ENCODE measurements at regions not wholly inside any gene's neighbourhood (a gene's known extent, or its start where the extent isn't known, plus 50 kb on each side); places are given as distances from the start of the nearest gene placed in this dataset.
"Not testable (repeated sequence)": the region's sequence is repeated elsewhere in the genome, so short reads cannot be mapped to it uniquely, and the experiment has no call there.

DNA sequence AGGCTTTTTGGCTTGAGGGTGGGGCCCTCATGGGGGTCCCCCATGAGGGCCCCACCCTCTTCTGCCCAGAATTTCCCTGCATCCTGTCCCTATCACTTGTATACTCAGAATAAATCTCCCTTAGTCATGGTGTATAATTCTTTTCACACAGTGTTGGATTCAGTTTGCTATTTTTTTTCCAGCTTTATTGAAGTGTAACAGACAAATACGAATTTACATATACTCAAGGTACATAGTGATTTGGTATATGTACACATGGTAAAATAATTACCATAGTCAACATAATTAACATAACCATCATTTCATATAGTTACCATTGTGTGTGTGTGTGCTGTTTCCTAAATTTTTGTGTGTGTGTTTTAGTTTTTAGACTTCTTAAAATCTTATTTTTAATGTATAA lies 289.4 kb downstream of the CNTNAP3B start:
- H3K4me3 ChIP-seq (ENCODE audit: control insufficient read depth in 1 of 7, extremely low read depth in 1 of 7, insufficient read depth in 4 of 7, low read depth in 2 of 7, low read length in 6 of 7); POLR2A ChIA-PET; H3K4me1 ChIP-seq (ENCODE audit: control extremely low read depth in 1 of 4, control insufficient read depth in 4 of 4, insufficient read depth in 4 of 4, low read length in 3 of 4); H3K36me3 ChIP-seq (ENCODE audit: control insufficient read depth in 4 of 4, insufficient read depth in 4 of 4, low read length in 3 of 4); CTCF ChIA-PET; H3K9me3 ChIP-seq (ENCODE audit: control extremely low read depth in 1 of 5, control insufficient read depth in 4 of 5, insufficient read depth in 2 of 5, low read depth in 1 of 5, low read length in 4 of 5); DNase-seq; H3K27ac ChIP-seq (ENCODE audit: insufficient read depth in 1 of 2, low read depth in 1 of 2, low read length in 2 of 2, poor library complexity in 1 of 2, severe bottlenecking in 2 of 2); H3K27me3 ChIP-seq (replicated peaks in 2 of 5; ENCODE audit: control insufficient read depth in 4 of 5, insufficient read depth in 5 of 5, low read length in 4 of 5): not testable (repeated sequence)
- WGBS (ENCODE audit: insufficient coverage), result no CpG with 5 or more reads among the region's 1 CpG

GRCh38 chr9:41838953-41839352 lies 290.3 kb downstream of the CNTNAP3B start:
- H3K27ac ChIP-seq (ENCODE audit: insufficient read depth in 1 of 2, low read depth in 1 of 2, low read length in 2 of 2, poor library complexity in 1 of 2, severe bottlenecking in 2 of 2); CTCF ChIA-PET; H3K4me3 ChIP-seq (ENCODE audit: control insufficient read depth in 1 of 7, extremely low read depth in 1 of 7, insufficient read depth in 4 of 7, low read depth in 2 of 7, low read length in 6 of 7); POLR2A ChIA-PET; DNase-seq; H3K36me3 ChIP-seq (ENCODE audit: control insufficient read depth in 4 of 4, insufficient read depth in 4 of 4, low read length in 3 of 4); H3K9me3 ChIP-seq (ENCODE audit: control extremely low read depth in 1 of 5, control insufficient read depth in 4 of 5, insufficient read depth in 2 of 5, low read depth in 1 of 5, low read length in 4 of 5); H3K27me3 ChIP-seq (replicated peaks in 2 of 5; ENCODE audit: control insufficient read depth in 4 of 5, insufficient read depth in 5 of 5, low read length in 4 of 5); H3K4me1 ChIP-seq (ENCODE audit: control extremely low read depth in 1 of 4, control insufficient read depth in 4 of 4, insufficient read depth in 4 of 4, low read length in 3 of 4): not testable (repeated sequence)
- WGBS (ENCODE audit: insufficient coverage), result no CpG with 5 or more reads among the region's 4 CpGs

- H3K9me3 ChIP-seq (ENCODE audit: control extremely low read depth in 1 of 5, control insufficient read depth in 4 of 5, insufficient read depth in 2 of 5, low read depth in 1 of 5, low read length in 4 of 5); H3K27ac ChIP-seq (ENCODE audit: insufficient read depth in 1 of 2, low read depth in 1 of 2, low read length in 2 of 2, poor library complexity in 1 of 2, severe bottlenecking in 2 of 2); CTCF ChIA-PET; H3K27me3 ChIP-seq (replicated peaks in 2 of 5; ENCODE audit: control insufficient read depth in 4 of 5, insufficient read depth in 5 of 5, low read length in 4 of 5); DNase-seq; H3K36me3 ChIP-seq (ENCODE audit: control insufficient read depth in 4 of 4, insufficient read depth in 4 of 4, low read length in 3 of 4); H3K4me1 ChIP-seq (ENCODE audit: control extremely low read depth in 1 of 4, control insufficient read depth in 4 of 4, insufficient read depth in 4 of 4, low read length in 3 of 4); H3K4me3 ChIP-seq (ENCODE audit: control insufficient read depth in 1 of 7, extremely low read depth in 1 of 7, insufficient read depth in 4 of 7, low read depth in 2 of 7, low read length in 6 of 7); POLR2A ChIA-PET: not testable (repeated sequence)
- no CpG with 5 or more reads among the region's 1 CpG for WGBS (ENCODE audit: insufficient coverage)
Observed at GRCh38 chr9:41838562-41838851, 290.7 kb downstream of the CNTNAP3B start.

- H3K36me3 ChIP-seq (ENCODE audit: control insufficient read depth in 4 of 4, insufficient read depth in 4 of 4, low read length in 3 of 4); H3K9me3 ChIP-seq (ENCODE audit: control extremely low read depth in 1 of 5, control insufficient read depth in 4 of 5, insufficient read depth in 2 of 5, low read depth in 1 of 5, low read length in 4 of 5); H3K27ac ChIP-seq (ENCODE audit: insufficient read depth in 1 of 2, low read depth in 1 of 2, low read length in 2 of 2, poor library complexity in 1 of 2, severe bottlenecking in 2 of 2); POLR2A ChIA-PET; H3K4me1 ChIP-seq (ENCODE audit: control extremely low read depth in 1 of 4, control insufficient read depth in 4 of 4, insufficient read depth in 4 of 4, low read length in 3 of 4); CTCF ChIA-PET; H3K27me3 ChIP-seq (replicated peaks in 2 of 5; ENCODE audit: control insufficient read depth in 4 of 5, insufficient read depth in 5 of 5, low read length in 4 of 5); DNase-seq; H3K4me3 ChIP-seq (ENCODE audit: control insufficient read depth in 1 of 7, extremely low read depth in 1 of 7, insufficient read depth in 4 of 7, low read depth in 2 of 7, low read length in 6 of 7): not testable (repeated sequence)
- whole genome bisulfite sequencing (ENCODE audit: insufficient coverage), result no CpG with 5 or more reads among the region's 3 CpGs
Observed at GRCh38 chr9:41837684-41838561, 291.3 kb downstream of the CNTNAP3B start.

- DNase-seq; H3K4me3 ChIP-seq (ENCODE audit: control insufficient read depth in 1 of 7, extremely low read depth in 1 of 7, insufficient read depth in 4 of 7, low read depth in 2 of 7, low read length in 6 of 7); POLR2A ChIA-PET; H3K27me3 ChIP-seq (replicated peaks in 2 of 5; ENCODE audit: control insufficient read depth in 4 of 5, insufficient read depth in 5 of 5, low read length in 4 of 5); H3K9me3 ChIP-seq (ENCODE audit: control extremely low read depth in 1 of 5, control insufficient read depth in 4 of 5, insufficient read depth in 2 of 5, low read depth in 1 of 5, low read length in 4 of 5); CTCF ChIA-PET; H3K36me3 ChIP-seq (ENCODE audit: control insufficient read depth in 4 of 4, insufficient read depth in 4 of 4, low read length in 3 of 4); H3K4me1 ChIP-seq (ENCODE audit: control extremely low read depth in 1 of 4, control insufficient read depth in 4 of 4, insufficient read depth in 4 of 4, low read length in 3 of 4); H3K27ac ChIP-seq (ENCODE audit: insufficient read depth in 1 of 2, low read depth in 1 of 2, low read length in 2 of 2, poor library complexity in 1 of 2, severe bottlenecking in 2 of 2): not testable (repeated sequence)
- WGBS (ENCODE audit: insufficient coverage), result no CpG with 5 or more reads among the region's 4 CpGs
Observed at GRCh38 chr9:41833108-41833507, 296.1 kb downstream of the CNTNAP3B start.

DNA sequence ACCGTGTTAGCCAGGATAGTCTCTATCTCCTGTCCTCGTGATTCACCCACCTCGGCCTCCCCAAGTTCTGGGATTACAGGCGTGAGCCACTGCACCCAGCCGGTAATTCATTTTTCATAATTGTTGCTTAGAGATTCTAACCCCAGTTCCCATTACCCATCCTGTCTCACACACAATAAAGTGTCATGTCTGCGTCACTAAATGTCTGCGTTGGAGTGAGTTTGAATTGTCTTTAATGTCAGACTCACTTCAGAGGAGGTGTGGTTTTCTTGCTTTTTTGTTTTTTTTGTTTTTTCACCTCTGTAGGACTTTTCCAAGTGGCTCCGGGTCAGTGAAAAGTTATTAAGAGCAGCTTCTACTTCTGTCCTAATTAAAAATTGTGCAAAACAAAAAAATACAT lies 304.5 kb downstream of the CNTNAP3B start:
- H3K27me3 ChIP-seq (replicated peaks in 2 of 5; ENCODE audit: control insufficient read depth in 4 of 5, insufficient read depth in 5 of 5, low read length in 4 of 5); H3K4me1 ChIP-seq (ENCODE audit: control extremely low read depth in 1 of 4, control insufficient read depth in 4 of 4, insufficient read depth in 4 of 4, low read length in 3 of 4); POLR2A ChIA-PET; DNase-seq; H3K36me3 ChIP-seq (ENCODE audit: control insufficient read depth in 4 of 4, insufficient read depth in 4 of 4, low read length in 3 of 4); H3K9me3 ChIP-seq (ENCODE audit: control extremely low read depth in 1 of 5, control insufficient read depth in 4 of 5, insufficient read depth in 2 of 5, low read depth in 1 of 5, low read length in 4 of 5); H3K4me3 ChIP-seq (ENCODE audit: control insufficient read depth in 1 of 7, extremely low read depth in 1 of 7, insufficient read depth in 4 of 7, low read depth in 2 of 7, low read length in 6 of 7); H3K27ac ChIP-seq (ENCODE audit: insufficient read depth in 1 of 2, low read depth in 1 of 2, low read length in 2 of 2, poor library complexity in 1 of 2, severe bottlenecking in 2 of 2); CTCF ChIA-PET: not testable (repeated sequence)
- WGBS (ENCODE audit: insufficient coverage), result no CpG with 5 or more reads among the region's 8 CpGs

- DNase-seq; H3K36me3 ChIP-seq (ENCODE audit: control insufficient read depth in 4 of 4, insufficient read depth in 4 of 4, low read length in 3 of 4); H3K27me3 ChIP-seq (replicated peaks in 2 of 5; ENCODE audit: control insufficient read depth in 4 of 5, insufficient read depth in 5 of 5, low read length in 4 of 5); CTCF ChIA-PET; POLR2A ChIA-PET; H3K9me3 ChIP-seq (ENCODE audit: control extremely low read depth in 1 of 5, control insufficient read depth in 4 of 5, insufficient read depth in 2 of 5, low read depth in 1 of 5, low read length in 4 of 5); H3K4me1 ChIP-seq (ENCODE audit: control extremely low read depth in 1 of 4, control insufficient read depth in 4 of 4, insufficient read depth in 4 of 4, low read length in 3 of 4); H3K4me3 ChIP-seq (ENCODE audit: control insufficient read depth in 1 of 7, extremely low read depth in 1 of 7, insufficient read depth in 4 of 7, low read depth in 2 of 7, low read length in 6 of 7); H3K27ac ChIP-seq (ENCODE audit: insufficient read depth in 1 of 2, low read depth in 1 of 2, low read length in 2 of 2, poor library complexity in 1 of 2, severe bottlenecking in 2 of 2): not testable (repeated sequence)
- 85% methylated on average over 2 of the region's 4 CpGs for WGBS (ENCODE audit: insufficient coverage)
Observed at GRCh38 chr9:41802706-41803105, 326.5 kb downstream of the CNTNAP3B start.
